Liver (tissue), 8 donors: ENCODE measurements at regions not wholly inside any gene's neighbourhood (a gene's known extent, or its start where the extent isn't known, plus 50 kb on each side); places are given as distances from the start of the nearest gene placed in this dataset.
"Not testable (repeated sequence)": the region's sequence is repeated elsewhere in the genome, so short reads cannot be mapped to it uniquely, and the experiment has no call there.

Experiments
- DNase-seq: peaks from one replicate; pipeline ENCODE4 v3.0.0-alpha.2; 2017; ENCODE audit warnings: low spot score
- H3K27ac ChIP-seq, 2 donors: one replicate each; pipeline ENCODE4 v1.7.0; 2013; ENCODE audit warnings: inconsistent platforms in 2 of 2, low read length in 2 of 2, control low read depth in 1 of 2, low read depth in 1 of 2, mild to moderate bottlenecking in 1 of 2
- H3K27me3 ChIP-seq, 4 donors: one replicate each; pipeline versions ENCODE4 v1.6.1 to v1.7.0; 2013; ENCODE audit warnings: low read length in 3 of 4, inconsistent platforms in 1 of 4, mild to moderate bottlenecking in 1 of 4, moderate library complexity in 1 of 4; ENCODE audit not compliant: control insufficient read depth in 4 of 4, insufficient read depth in 4 of 4
- H3K36me3 ChIP-seq, 4 donors: one replicate each; pipeline versions ENCODE4 v1.6.1 to v1.7.0; 2013; ENCODE audit warnings: low read length in 3 of 4, mild to moderate bottlenecking in 3 of 4, low read depth in 1 of 4, moderate library complexity in 1 of 4; ENCODE audit not compliant: control insufficient read depth in 4 of 4, insufficient read depth in 3 of 4
- H3K4me1 ChIP-seq, 4 donors: one replicate each; pipeline versions ENCODE4 v1.6.1 to v1.7.0; 2013; ENCODE audit warnings: low read length in 3 of 4, mild to moderate bottlenecking in 3 of 4, moderate library complexity in 1 of 4; ENCODE audit not compliant: control insufficient read depth in 4 of 4, insufficient read depth in 4 of 4
- H3K4me3 ChIP-seq, 3 donors: one replicate each; pipeline versions ENCODE4 v1.6.1 to v1.7.0; 2013; ENCODE audit warnings: low read length in 3 of 3, control low read depth in 1 of 3, low read depth in 1 of 3, mild to moderate bottlenecking in 1 of 3
- H3K9ac ChIP-seq, 2 donors: one replicate each; pipeline ENCODE4 v1.7.0; 2013; ENCODE audit warnings: low read length in 2 of 2, mild to moderate bottlenecking in 2 of 2, moderate library complexity in 2 of 2, control low read depth in 1 of 2, low read depth in 1 of 2
- H3K9me3 ChIP-seq, 4 donors: one replicate each; pipeline versions ENCODE4 v1.6.1 to v1.7.0; 2013; ENCODE audit warnings: low read length in 3 of 4; ENCODE audit not compliant: control insufficient read depth in 4 of 4
- EGR1 ChIP-seq, 2 donors: IDR thresholded peaks; 2 replicates each; pipeline ENCODE4 v1.6.1; 2016 to 2018; ENCODE audit warnings: antibody characterized with exemption in 2 of 2, low read depth in 2 of 2
- FOXA1 ChIP-seq: IDR thresholded peaks from 2 replicates; pipeline ENCODE4 v1.6.1; 2016; ENCODE audit warnings: antibody characterized with exemption
- FOXA2 ChIP-seq: IDR thresholded peaks from 2 replicates; pipeline ENCODE4 v1.6.1; 2016; ENCODE audit warnings: antibody characterized with exemption
- GABPA ChIP-seq, 2 donors: IDR thresholded peaks in 1 of 2; conservative IDR thresholded peaks in 1 of 2; 2 replicates each; pipeline ENCODE4 v1.6.1; 2016; ENCODE audit warnings: antibody characterized with exemption in 2 of 2, mild to moderate bottlenecking in 1 of 2, moderate library complexity in 1 of 2
- HNF4A ChIP-seq, 2 donors: conservative IDR thresholded peaks; 2 replicates each; pipeline ENCODE4 v1.6.1; 2016; ENCODE audit warnings: antibody characterized with exemption in 2 of 2, mild to moderate bottlenecking in 2 of 2
- HNF4G ChIP-seq: IDR thresholded peaks from 2 replicates; pipeline ENCODE4 v1.6.1; 2016; ENCODE audit warnings: antibody characterized with exemption
- NR2F2 ChIP-seq: IDR thresholded peaks from 2 replicates; pipeline ENCODE4 v1.6.1; 2016; ENCODE audit warnings: antibody characterized with exemption
- RAD21 ChIP-seq, 2 donors: IDR thresholded peaks; 2 replicates each; pipeline ENCODE4 v1.6.1; 2016; ENCODE audit warnings: antibody characterized with exemption in 2 of 2, mild to moderate bottlenecking in 2 of 2
- RXRA ChIP-seq, 2 donors: IDR thresholded peaks; 2 replicates each; pipeline ENCODE4 v1.6.1; 2017 to 2018; ENCODE audit warnings: antibody characterized with exemption in 2 of 2, mild to moderate bottlenecking in 1 of 2
- SP1 ChIP-seq: IDR thresholded peaks from 2 replicates; pipeline ENCODE4 v1.6.1; 2018; ENCODE audit warnings: antibody characterized with exemption, mild to moderate bottlenecking
- TAF1 ChIP-seq: conservative IDR thresholded peaks from 2 replicates; pipeline ENCODE4 v1.6.1; 2016; ENCODE audit warnings: antibody characterized with exemption, mild to moderate bottlenecking
- YY1 ChIP-seq: IDR thresholded peaks from 2 replicates; pipeline ENCODE4 v1.6.1; 2016; ENCODE audit warnings: antibody characterized with exemption, mild to moderate bottlenecking
- WGBS: extraction: QIAGEN DNeasy Blood & Tissue Kit; methylation state at CpG from one replicate; pipeline ENCODE4 v1.1.7; 2013; 5-methylcytosine and 5-hydroxymethylcytosine counted together
- TF ChIP-seq, protein P1 (sequence below): IDR thresholded peaks from 2 replicates; pipeline ENCODE4 v1.6.1; 2016; ENCODE audit warnings: antibody characterized with exemption, mild to moderate bottlenecking
- TF ChIP-seq, protein P2 (sequence below): IDR thresholded peaks from 2 replicates; pipeline ENCODE4 v1.6.1; 2016; ENCODE audit warnings: antibody characterized with exemption
- TF ChIP-seq, protein P3 (sequence below): IDR thresholded peaks from 2 replicates; pipeline ENCODE4 v1.6.1; 2016; ENCODE audit warnings: antibody characterized with exemption
- TF ChIP-seq, protein P4 (sequence below): fragments of 150-350 bp; IDR thresholded peaks from 2 replicates; pipeline ENCODE4 v1.5.1; 2017; ENCODE audit warnings: improper control_type of control experiment, low read depth, low read length; ENCODE audit not compliant: missing input control
- TF ChIP-seq, protein P5 (sequence below): IDR thresholded peaks from 2 replicates; pipeline ENCODE4 v1.6.1; 2016; ENCODE audit warnings: antibody characterized with exemption
- donor health status: healthy.
- donor health status: healthy.
- donor health status: healthy.
- donor health status: healthy.
- donor health status: healthy.

DNA sequence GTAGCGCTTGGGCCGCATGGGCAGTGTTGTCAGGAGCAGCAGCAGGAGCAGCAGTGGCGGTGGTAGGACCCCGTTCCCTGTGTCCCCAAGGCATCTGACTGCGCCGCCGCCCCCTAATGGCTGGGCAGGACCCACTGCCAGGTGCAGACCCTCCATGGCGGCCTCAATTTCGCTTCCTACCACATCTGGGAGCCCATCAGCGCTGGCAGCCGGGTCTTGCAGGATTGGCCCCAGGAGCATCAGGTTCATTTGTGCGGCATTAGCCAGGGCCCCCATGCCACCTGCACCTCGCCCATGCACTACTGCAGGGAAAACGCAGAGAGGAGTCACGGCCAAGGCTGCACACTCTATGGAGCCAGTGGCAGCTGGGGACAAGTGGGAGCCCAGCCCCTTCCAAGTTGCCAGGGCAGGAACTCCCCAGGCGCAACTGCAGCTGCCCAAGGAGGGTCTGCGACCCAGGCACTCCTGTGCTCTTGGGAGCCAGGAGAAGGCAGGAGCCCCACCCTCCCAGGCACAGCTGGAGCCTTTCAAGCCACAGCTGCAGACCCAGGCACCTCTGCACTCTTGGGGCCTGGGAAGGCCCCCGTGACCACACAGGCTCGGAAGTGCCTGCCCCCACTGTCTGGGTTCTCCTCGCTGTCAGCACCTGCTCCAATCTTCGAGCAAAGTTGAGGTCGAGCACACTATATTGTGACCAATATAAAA lies 594.2 kb downstream of the KCNJ18 start:
- Histone ChIP-seq H3K27me3 (no peaks in the 10 kb centered on the region), H3K4me3 (no peak overlapping the region), H3K36me3 (no peaks in the 10 kb centered on the region), H3K9me3 (no peaks in the 10 kb centered on the region), H3K27ac (no peak overlapping the region), H3K4me1 (no peaks in the 10 kb centered on the region), H3K9ac (no peak overlapping the region)
- TF ChIP-seq RXRA (IDR thresholded peaks at IDR 0.05) = no peak
- DNase-seq = no peak
- 76% methylated on average over 22 of the region's 22 CpGs for WGBS

DNA sequence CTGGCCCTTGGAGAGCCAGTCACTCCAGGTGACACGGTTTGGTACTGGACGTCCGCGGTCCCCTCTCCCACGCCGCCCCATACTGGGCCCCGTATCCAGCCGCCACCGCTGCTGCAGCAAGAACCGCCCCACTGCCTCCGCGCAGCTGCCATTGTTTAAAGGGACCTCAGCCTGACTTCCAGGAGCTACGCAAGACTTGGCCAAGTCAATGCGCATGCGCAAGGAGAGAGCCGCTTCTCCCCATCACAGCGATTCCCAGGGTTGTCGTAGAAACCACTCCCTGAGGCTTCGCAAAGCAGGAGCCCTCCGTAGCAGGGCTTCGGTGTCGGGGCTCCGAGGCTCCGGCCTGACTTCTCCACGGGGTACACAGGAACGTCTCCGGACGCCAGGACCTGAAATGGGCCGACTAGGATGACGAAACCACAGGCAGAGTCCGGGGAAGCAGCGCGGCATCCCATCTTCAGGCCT lies 606.2 kb downstream of the KCNJ18 start:
- not testable (repeated sequence) for H3K9me3 ChIP-seq, DNase-seq, H3K27me3 ChIP-seq, H3K36me3 ChIP-seq, H3K4me3 ChIP-seq, H3K27ac ChIP-seq, H3K9ac ChIP-seq, H3K4me1 ChIP-seq
- 79% methylated on average over 23 of the region's 33 CpGs for WGBS

DNA sequence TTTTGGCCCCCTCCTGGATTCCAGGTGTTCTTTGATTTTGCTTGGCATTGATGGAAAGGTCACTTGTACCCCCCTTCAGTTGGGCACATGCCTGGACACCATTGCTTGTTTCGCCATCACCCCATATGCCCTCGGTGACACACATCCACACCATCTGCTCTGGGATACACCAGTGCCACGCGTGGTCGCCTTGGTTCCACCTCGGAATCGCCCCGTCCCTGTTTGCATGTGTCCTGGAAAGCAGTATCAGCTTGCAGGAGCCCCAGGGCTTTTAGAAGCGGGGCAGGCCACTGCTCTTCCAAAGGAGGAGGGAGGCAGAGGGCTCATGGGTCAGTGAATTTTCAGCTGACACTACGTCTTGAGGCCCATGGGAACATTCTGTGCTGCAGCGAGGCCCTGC lies 607.9 kb downstream of the KCNJ18 start:
- H3K9me3 ChIP-seq = peaks cover 0 to 3% (median 0%) of the 10 kb centered on the region in 4 donors

More for the DNA sequence above, 607.9 kb downstream of the KCNJ18 start:
- no peak overlapping the region for H3K27ac ChIP-seq
- TF ChIP-seq RAD21 (IDR thresholded peaks at IDR 0.05) = no peak
- no peak for TF ChIP-seq HNF4G
- TF ChIP-seq NR2F2 = no peak
- TF ChIP-seq EGR1 (IDR thresholded peaks at IDR 0.05; ENCODE audit: low read depth in 2 of 2) = no peak
- TF ChIP-seq, protein P1, sequence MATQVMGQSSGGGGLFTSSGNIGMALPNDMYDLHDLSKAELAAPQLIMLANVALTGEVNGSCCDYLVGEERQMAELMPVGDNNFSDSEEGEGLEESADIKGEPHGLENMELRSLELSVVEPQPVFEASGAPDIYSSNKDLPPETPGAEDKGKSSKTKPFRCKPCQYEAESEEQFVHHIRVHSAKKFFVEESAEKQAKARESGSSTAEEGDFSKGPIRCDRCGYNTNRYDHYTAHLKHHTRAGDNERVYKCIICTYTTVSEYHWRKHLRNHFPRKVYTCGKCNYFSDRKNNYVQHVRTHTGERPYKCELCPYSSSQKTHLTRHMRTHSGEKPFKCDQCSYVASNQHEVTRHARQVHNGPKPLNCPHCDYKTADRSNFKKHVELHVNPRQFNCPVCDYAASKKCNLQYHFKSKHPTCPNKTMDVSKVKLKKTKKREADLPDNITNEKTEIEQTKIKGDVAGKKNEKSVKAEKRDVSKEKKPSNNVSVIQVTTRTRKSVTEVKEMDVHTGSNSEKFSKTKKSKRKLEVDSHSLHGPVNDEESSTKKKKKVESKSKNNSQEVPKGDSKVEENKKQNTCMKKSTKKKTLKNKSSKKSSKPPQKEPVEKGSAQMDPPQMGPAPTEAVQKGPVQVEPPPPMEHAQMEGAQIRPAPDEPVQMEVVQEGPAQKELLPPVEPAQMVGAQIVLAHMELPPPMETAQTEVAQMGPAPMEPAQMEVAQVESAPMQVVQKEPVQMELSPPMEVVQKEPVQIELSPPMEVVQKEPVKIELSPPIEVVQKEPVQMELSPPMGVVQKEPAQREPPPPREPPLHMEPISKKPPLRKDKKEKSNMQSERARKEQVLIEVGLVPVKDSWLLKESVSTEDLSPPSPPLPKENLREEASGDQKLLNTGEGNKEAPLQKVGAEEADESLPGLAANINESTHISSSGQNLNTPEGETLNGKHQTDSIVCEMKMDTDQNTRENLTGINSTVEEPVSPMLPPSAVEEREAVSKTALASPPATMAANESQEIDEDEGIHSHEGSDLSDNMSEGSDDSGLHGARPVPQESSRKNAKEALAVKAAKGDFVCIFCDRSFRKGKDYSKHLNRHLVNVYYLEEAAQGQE = no peak
- TF ChIP-seq TAF1 = no peak
- TF ChIP-seq, protein P2, sequence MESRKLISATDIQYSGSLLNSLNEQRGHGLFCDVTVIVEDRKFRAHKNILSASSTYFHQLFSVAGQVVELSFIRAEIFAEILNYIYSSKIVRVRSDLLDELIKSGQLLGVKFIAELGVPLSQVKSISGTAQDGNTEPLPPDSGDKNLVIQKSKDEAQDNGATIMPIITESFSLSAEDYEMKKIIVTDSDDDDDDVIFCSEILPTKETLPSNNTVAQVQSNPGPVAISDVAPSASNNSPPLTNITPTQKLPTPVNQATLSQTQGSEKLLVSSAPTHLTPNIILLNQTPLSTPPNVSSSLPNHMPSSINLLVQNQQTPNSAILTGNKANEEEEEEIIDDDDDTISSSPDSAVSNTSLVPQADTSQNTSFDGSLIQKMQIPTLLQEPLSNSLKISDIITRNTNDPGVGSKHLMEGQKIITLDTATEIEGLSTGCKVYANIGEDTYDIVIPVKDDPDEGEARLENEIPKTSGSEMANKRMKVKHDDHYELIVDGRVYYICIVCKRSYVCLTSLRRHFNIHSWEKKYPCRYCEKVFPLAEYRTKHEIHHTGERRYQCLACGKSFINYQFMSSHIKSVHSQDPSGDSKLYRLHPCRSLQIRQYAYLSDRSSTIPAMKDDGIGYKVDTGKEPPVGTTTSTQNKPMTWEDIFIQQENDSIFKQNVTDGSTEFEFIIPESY = no peak
- no peak for TF ChIP-seq HNF4A (conservative IDR thresholded peaks at IDR 0.05)
- no peak for TF ChIP-seq FOXA2
- TF ChIP-seq, protein P3, sequence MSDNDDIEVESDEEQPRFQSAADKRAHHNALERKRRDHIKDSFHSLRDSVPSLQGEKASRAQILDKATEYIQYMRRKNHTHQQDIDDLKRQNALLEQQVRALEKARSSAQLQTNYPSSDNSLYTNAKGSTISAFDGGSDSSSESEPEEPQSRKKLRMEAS = no peak
- TF ChIP-seq, protein P4, sequence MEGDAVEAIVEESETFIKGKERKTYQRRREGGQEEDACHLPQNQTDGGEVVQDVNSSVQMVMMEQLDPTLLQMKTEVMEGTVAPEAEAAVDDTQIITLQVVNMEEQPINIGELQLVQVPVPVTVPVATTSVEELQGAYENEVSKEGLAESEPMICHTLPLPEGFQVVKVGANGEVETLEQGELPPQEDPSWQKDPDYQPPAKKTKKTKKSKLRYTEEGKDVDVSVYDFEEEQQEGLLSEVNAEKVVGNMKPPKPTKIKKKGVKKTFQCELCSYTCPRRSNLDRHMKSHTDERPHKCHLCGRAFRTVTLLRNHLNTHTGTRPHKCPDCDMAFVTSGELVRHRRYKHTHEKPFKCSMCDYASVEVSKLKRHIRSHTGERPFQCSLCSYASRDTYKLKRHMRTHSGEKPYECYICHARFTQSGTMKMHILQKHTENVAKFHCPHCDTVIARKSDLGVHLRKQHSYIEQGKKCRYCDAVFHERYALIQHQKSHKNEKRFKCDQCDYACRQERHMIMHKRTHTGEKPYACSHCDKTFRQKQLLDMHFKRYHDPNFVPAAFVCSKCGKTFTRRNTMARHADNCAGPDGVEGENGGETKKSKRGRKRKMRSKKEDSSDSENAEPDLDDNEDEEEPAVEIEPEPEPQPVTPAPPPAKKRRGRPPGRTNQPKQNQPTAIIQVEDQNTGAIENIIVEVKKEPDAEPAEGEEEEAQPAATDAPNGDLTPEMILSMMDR = no peak
- TF ChIP-seq RXRA (IDR thresholded peaks at IDR 0.05) = no peak
- no peak for TF ChIP-seq FOXA1
- TF ChIP-seq SP1 = no peak
- no peak for TF ChIP-seq GABPA (IDR thresholded peaks at IDR 0.05 in 1 of 2, conservative IDR thresholded peaks at IDR 0.05 in 1 of 2)
- TF ChIP-seq, protein P5, sequence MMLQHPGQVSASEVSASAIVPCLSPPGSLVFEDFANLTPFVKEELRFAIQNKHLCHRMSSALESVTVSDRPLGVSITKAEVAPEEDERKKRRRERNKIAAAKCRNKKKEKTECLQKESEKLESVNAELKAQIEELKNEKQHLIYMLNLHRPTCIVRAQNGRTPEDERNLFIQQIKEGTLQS = no peak
- TF ChIP-seq YY1 = no peak
- no peak overlapping the region for H3K9ac ChIP-seq
- H3K4me1 ChIP-seq = no peaks in the 10 kb centered on the region
- H3K4me3 ChIP-seq = no peak overlapping the region
- 69% methylated on average over 11 of the region's 11 CpGs for WGBS
- no peak for DNase-seq
- H3K27me3 ChIP-seq = no peaks in the 10 kb centered on the region
- H3K36me3 ChIP-seq = no peaks in the 10 kb centered on the region
